WTC11 (cell line): ENCODE measurements at regions not wholly inside any gene's neighbourhood (a gene's known extent, or its start where the extent isn't known, plus 50 kb on each side); places are given as distances from the start of the nearest gene placed in this dataset.

ENCODE experiments used
- ATAC-seq: fragments of 200-7000 bp; cut with Tn5 transposase; 2 replicates; pipeline ENCODE4 v1.10.0; 2021; ENCODE audit warnings: mild to moderate bottlenecking, moderate library complexity
- CTCF ChIA-PET: fragments of 300-600 bp; sonication (Branson Sonifier 250); formaldehyde crosslinking; loops from one replicate; lab custom pipeline; 2021; ENCODE audit warnings: antibody characterized with exemption; lab: Charles Lee
- POLR2A ChIA-PET: fragments of 350-600 bp; sonication (Branson Sonifier 250); formaldehyde crosslinking; loops from one replicate; lab custom pipeline; 2021; ENCODE audit warnings: antibody characterized with exemption; lab: Charles Lee
- DNase-seq: peaks from one replicate; pipeline ENCODE4 v3.0.0; 2021; ENCODE audit warnings: low spot score
- H3K27ac Mint-ChIP-seq: 2 replicates; pipeline ENCODE4 v1.8.0; 2021; ENCODE audit warnings: mixed read lengths
- H3K27me3 Mint-ChIP-seq: 2 replicates; pipeline ENCODE4 v1.8.0; 2021; ENCODE audit warnings: low read depth, mild to moderate bottlenecking, moderate library complexity, mixed read lengths
- H3K36me3 Mint-ChIP-seq: 2 replicates; pipeline ENCODE4 v1.8.0; 2021; ENCODE audit warnings: mixed read lengths
- H3K4me1 Mint-ChIP-seq: 2 replicates; pipeline ENCODE4 v1.8.0; 2022; ENCODE audit warnings: mixed read lengths
- H3K4me3 Mint-ChIP-seq: 2 replicates; pipeline ENCODE4 v1.8.0; 2021; ENCODE audit warnings: mild to moderate bottlenecking, moderate library complexity, mixed read lengths
- H3K9me3 Mint-ChIP-seq: 2 replicates; pipeline ENCODE4 v1.8.0; 2021; ENCODE audit warnings: mixed read lengths
- CREB1 ChIP-seq: sonication (generic); formaldehyde crosslinking; IDR thresholded peaks from 2 replicates; pipeline ENCODE4 v1.8.0; 2023; ENCODE audit warnings: mild to moderate bottlenecking, missing genetic modification reagents
- ELF4 ChIP-seq: sonication (generic); formaldehyde crosslinking; IDR thresholded peaks from 2 replicates; pipeline ENCODE4 v1.8.1; 2022; ENCODE audit warnings: low read depth, mild to moderate bottlenecking, moderate library complexity, missing genetic modification reagents
- FOXK1 ChIP-seq: sonication (generic); formaldehyde crosslinking; IDR thresholded peaks from 2 replicates; pipeline ENCODE4 v1.8.0; 2022; ENCODE audit warnings: mild to moderate bottlenecking, moderate library complexity, missing genetic modification reagents
- GABPB1 ChIP-seq: sonication (generic); formaldehyde crosslinking; IDR thresholded peaks from 2 replicates; pipeline ENCODE4 v1.8.1; 2023; ENCODE audit warnings: mild to moderate bottlenecking, missing genetic modification reagents
- ZNF396 ChIP-seq: fragments of 250-450 bp; sonication (Bioruptor Pico); IDR thresholded peaks from 2 replicates; pipeline ENCODE4 v1.8.0; 2021; ENCODE audit warnings: mild to moderate bottlenecking, moderate library complexity, borderline replicate concordance
- TF ChIP-seq, protein P1 (sequence below): sonication (generic); formaldehyde crosslinking; IDR thresholded peaks from 2 replicates; pipeline ENCODE4 v1.8.0; 2022; ENCODE audit warnings: missing genetic modification reagents
- TF ChIP-seq, protein P2 (sequence below): fragments of 250-450 bp; sonication (Bioruptor Pico); IDR thresholded peaks from 2 replicates; pipeline ENCODE4 v1.9.0; 2021; ENCODE audit warnings: mild to moderate bottlenecking
- TF ChIP-seq, protein P3 (sequence below): sonication (generic); formaldehyde crosslinking; IDR thresholded peaks from 2 replicates; pipeline ENCODE4 v1.8.1; 2023; ENCODE audit warnings: mild to moderate bottlenecking, missing genetic modification reagents
- TF ChIP-seq, protein P4 (sequence below): fragments of 250-450 bp; sonication (Bioruptor Pico); IDR thresholded peaks from 2 replicates; pipeline ENCODE4 v1.9.0; 2021; ENCODE audit warnings: mild to moderate bottlenecking, borderline replicate concordance
- TF ChIP-seq, protein P5 (sequence below): sonication (generic); formaldehyde crosslinking; IDR thresholded peaks from 2 replicates; pipeline ENCODE4 v1.8.0; 2022; ENCODE audit warnings: mild to moderate bottlenecking, missing genetic modification reagents
- TF ChIP-seq, protein P6 (sequence below): sonication (generic); formaldehyde crosslinking; IDR thresholded peaks from 2 replicates; pipeline ENCODE4 v1.8.1; 2022; ENCODE audit warnings: mild to moderate bottlenecking, moderate library complexity, missing genetic modification reagents
- TF ChIP-seq, protein P7 (sequence below): fragments of 250-450 bp; sonication (Bioruptor Pico); IDR thresholded peaks from 2 replicates; pipeline ENCODE4 v2.1.2; 2022; ENCODE audit warnings: mild to moderate bottlenecking, moderate library complexity
- TF ChIP-seq, protein P8 (sequence below): sonication (generic); formaldehyde crosslinking; IDR thresholded peaks from 2 replicates; pipeline ENCODE4 v1.8.0; 2022; ENCODE audit warnings: mild to moderate bottlenecking, missing genetic modification reagents

DNA sequence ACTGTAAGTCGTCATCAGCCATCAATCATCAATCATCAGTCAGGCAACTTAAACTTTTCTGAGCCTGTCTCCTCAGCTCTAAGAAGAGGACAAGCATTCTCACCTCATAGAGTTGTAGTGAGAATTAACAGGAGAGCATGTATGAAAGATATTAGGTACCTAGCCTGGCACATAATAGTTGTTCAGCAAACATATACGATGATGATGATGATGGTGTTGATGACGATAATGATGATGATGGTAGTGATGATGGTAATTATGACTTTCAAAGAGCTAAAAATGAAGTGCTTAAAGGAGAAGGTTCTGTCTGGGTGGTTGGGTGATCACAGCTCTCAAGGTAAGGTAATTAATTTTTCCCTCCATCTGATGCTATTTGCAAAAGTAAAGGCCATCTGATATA is 55.1 kb upstream of the ADRB1 start:
- Mint-ChIP-seq H3K27ac (no peak overlapping the region), H3K9me3 (peaks cover 17% of the 10 kb centered on the region), H3K36me3 (no peaks in the 10 kb centered on the region), H3K4me1 (peaks cover 4% of the 10 kb centered on the region)
- ATAC-seq: no peak
- POLR2A ChIA-PET: no interaction called here
- TF ChIP-seq, protein P1, sequence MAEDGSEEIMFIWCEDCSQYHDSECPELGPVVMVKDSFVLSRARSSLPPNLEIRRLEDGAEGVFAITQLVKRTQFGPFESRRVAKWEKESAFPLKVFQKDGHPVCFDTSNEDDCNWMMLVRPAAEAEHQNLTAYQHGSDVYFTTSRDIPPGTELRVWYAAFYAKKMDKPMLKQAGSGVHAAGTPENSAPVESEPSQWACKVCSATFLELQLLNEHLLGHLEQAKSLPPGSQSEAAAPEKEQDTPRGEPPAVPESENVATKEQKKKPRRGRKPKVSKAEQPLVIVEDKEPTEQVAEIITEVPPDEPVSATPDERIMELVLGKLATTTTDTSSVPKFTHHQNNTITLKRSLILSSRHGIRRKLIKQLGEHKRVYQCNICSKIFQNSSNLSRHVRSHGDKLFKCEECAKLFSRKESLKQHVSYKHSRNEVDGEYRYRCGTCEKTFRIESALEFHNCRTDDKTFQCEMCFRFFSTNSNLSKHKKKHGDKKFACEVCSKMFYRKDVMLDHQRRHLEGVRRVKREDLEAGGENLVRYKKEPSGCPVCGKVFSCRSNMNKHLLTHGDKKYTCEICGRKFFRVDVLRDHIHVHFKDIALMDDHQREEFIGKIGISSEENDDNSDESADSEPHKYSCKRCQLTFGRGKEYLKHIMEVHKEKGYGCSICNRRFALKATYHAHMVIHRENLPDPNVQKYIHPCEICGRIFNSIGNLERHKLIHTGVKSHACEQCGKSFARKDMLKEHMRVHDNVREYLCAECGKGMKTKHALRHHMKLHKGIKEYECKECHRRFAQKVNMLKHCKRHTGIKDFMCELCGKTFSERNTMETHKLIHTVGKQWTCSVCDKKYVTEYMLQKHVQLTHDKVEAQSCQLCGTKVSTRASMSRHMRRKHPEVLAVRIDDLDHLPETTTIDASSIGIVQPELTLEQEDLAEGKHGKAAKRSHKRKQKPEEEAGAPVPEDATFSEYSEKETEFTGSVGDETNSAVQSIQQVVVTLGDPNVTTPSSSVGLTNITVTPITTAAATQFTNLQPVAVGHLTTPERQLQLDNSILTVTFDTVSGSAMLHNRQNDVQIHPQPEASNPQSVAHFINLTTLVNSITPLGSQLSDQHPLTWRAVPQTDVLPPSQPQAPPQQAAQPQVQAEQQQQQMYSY: no peak
- TF ChIP-seq ELF4 (CRISPR knock-in tag) (no peak), FOXK1 (CRISPR knock-in tag) (no peak), ZNF396 (CRISPR knock-in tag) (no peak), CREB1 (CRISPR knock-in tag) (no peak), GABPB1 (CRISPR knock-in tag) (no peak)
- TF ChIP-seq, protein P2, sequence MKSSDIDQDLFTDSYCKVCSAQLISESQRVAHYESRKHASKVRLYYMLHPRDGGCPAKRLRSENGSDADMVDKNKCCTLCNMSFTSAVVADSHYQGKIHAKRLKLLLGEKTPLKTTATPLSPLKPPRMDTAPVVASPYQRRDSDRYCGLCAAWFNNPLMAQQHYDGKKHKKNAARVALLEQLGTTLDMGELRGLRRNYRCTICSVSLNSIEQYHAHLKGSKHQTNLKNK: no peak
- TF ChIP-seq, protein P3, sequence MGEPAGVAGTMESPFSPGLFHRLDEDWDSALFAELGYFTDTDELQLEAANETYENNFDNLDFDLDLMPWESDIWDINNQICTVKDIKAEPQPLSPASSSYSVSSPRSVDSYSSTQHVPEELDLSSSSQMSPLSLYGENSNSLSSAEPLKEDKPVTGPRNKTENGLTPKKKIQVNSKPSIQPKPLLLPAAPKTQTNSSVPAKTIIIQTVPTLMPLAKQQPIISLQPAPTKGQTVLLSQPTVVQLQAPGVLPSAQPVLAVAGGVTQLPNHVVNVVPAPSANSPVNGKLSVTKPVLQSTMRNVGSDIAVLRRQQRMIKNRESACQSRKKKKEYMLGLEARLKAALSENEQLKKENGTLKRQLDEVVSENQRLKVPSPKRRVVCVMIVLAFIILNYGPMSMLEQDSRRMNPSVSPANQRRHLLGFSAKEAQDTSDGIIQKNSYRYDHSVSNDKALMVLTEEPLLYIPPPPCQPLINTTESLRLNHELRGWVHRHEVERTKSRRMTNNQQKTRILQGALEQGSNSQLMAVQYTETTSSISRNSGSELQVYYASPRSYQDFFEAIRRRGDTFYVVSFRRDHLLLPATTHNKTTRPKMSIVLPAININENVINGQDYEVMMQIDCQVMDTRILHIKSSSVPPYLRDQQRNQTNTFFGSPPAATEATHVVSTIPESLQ (CRISPR knock-in tag): no peak
- TF ChIP-seq, protein P4, sequence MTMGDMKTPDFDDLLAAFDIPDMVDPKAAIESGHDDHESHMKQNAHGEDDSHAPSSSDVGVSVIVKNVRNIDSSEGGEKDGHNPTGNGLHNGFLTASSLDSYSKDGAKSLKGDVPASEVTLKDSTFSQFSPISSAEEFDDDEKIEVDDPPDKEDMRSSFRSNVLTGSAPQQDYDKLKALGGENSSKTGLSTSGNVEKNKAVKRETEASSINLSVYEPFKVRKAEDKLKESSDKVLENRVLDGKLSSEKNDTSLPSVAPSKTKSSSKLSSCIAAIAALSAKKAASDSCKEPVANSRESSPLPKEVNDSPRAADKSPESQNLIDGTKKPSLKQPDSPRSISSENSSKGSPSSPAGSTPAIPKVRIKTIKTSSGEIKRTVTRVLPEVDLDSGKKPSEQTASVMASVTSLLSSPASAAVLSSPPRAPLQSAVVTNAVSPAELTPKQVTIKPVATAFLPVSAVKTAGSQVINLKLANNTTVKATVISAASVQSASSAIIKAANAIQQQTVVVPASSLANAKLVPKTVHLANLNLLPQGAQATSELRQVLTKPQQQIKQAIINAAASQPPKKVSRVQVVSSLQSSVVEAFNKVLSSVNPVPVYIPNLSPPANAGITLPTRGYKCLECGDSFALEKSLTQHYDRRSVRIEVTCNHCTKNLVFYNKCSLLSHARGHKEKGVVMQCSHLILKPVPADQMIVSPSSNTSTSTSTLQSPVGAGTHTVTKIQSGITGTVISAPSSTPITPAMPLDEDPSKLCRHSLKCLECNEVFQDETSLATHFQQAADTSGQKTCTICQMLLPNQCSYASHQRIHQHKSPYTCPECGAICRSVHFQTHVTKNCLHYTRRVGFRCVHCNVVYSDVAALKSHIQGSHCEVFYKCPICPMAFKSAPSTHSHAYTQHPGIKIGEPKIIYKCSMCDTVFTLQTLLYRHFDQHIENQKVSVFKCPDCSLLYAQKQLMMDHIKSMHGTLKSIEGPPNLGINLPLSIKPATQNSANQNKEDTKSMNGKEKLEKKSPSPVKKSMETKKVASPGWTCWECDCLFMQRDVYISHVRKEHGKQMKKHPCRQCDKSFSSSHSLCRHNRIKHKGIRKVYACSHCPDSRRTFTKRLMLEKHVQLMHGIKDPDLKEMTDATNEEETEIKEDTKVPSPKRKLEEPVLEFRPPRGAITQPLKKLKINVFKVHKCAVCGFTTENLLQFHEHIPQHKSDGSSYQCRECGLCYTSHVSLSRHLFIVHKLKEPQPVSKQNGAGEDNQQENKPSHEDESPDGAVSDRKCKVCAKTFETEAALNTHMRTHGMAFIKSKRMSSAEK (CRISPR knock-in tag): no peak
- TF ChIP-seq, protein P5, sequence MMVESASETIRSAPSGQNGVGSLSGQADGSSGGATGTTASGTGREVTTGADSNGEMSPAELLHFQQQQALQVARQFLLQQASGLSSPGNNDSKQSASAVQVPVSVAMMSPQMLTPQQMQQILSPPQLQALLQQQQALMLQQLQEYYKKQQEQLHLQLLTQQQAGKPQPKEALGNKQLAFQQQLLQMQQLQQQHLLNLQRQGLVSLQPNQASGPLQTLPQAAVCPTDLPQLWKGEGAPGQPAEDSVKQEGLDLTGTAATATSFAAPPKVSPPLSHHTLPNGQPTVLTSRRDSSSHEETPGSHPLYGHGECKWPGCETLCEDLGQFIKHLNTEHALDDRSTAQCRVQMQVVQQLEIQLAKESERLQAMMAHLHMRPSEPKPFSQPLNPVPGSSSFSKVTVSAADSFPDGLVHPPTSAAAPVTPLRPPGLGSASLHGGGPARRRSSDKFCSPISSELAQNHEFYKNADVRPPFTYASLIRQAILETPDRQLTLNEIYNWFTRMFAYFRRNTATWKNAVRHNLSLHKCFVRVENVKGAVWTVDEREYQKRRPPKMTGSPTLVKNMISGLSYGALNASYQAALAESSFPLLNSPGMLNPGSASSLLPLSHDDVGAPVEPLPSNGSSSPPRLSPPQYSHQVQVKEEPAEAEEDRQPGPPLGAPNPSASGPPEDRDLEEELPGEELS: no peak
- TF ChIP-seq, protein P6, sequence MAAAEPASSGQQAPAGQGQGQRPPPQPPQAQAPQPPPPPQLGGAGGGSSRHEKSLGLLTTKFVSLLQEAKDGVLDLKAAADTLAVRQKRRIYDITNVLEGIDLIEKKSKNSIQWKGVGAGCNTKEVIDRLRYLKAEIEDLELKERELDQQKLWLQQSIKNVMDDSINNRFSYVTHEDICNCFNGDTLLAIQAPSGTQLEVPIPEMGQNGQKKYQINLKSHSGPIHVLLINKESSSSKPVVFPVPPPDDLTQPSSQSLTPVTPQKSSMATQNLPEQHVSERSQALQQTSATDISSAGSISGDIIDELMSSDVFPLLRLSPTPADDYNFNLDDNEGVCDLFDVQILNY (CRISPR knock-in tag): no peak
- TF ChIP-seq, protein P7, sequence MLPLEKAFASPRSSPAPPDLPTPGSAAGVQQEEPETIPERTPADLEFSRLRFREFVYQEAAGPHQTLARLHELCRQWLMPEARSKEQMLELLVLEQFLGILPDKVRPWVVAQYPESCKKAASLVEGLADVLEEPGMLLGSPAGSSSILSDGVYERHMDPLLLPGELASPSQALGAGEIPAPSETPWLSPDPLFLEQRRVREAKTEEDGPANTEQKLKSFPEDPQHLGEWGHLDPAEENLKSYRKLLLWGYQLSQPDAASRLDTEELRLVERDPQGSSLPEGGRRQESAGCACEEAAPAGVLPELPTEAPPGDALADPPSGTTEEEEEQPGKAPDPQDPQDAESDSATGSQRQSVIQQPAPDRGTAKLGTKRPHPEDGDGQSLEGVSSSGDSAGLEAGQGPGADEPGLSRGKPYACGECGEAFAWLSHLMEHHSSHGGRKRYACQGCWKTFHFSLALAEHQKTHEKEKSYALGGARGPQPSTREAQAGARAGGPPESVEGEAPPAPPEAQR: no peak
- TF ChIP-seq, protein P8, sequence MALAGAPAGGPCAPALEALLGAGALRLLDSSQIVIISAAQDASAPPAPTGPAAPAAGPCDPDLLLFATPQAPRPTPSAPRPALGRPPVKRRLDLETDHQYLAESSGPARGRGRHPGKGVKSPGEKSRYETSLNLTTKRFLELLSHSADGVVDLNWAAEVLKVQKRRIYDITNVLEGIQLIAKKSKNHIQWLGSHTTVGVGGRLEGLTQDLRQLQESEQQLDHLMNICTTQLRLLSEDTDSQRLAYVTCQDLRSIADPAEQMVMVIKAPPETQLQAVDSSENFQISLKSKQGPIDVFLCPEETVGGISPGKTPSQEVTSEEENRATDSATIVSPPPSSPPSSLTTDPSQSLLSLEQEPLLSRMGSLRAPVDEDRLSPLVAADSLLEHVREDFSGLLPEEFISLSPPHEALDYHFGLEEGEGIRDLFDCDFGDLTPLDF: no peak
- TF ChIP-seq, all 79 proteins: peak for 0
- CTCF ChIA-PET: no interaction called here
- Mint-ChIP-seq H3K4me3 (no peak overlapping the region), H3K27me3 (0 out of 2 replicates have a peak, but pooled peaks cover 4% of the 10 kb centered on the region)
- no peak for DNase-seq
